PFSK-1 (cell line): ENCODE measurements at regions not wholly inside any gene's neighbourhood (a gene's known extent, or its start where the extent isn't known, plus 50 kb on each side); places are given as distances from the start of the nearest gene placed in this dataset.

Source experiments
- FOXP2 ChIP-seq: optimal IDR thresholded peaks from 2 replicates; pipeline ENCODE3; 2011; ENCODE audit warnings: borderline replicate concordance, control low read depth, inconsistent platforms; ENCODE audit not compliant: insufficient read depth; ENCODE audit errors: extremely low read length, extremely low read depth
- POLR2AphosphoS5 ChIP-seq: IDR thresholded peaks from 2 replicates; pipeline ENCODE4 v1.6.1; 2012; ENCODE audit warnings: low read depth, mild to moderate bottlenecking, control low read depth, low read length, moderate library complexity
- SIN3A ChIP-seq: IDR thresholded peaks from 2 replicates; pipeline ENCODE4 v1.6.1; 2012; ENCODE audit warnings: mild to moderate bottlenecking, low read length, moderate library complexity, borderline replicate concordance; ENCODE audit not compliant: insufficient read depth
- TAF1 ChIP-seq: IDR thresholded peaks from 2 replicates; pipeline ENCODE4 v1.6.1; 2012; ENCODE audit warnings: low read length, control low read depth, borderline replicate concordance; ENCODE audit not compliant: insufficient read depth
- TF ChIP-seq, protein P1 (sequence below), 2 experiments: IDR thresholded peaks; 2 replicates each; pipeline versions ENCODE4 v1.6.1 to v1.8.0; 2011 to 2012; ENCODE audit warnings: low read depth in 2 of 2, low read length in 2 of 2, control low read depth in 1 of 2, inconsistent platforms in 1 of 2, mild to moderate bottlenecking in 1 of 2, moderate library complexity in 1 of 2; ENCODE audit not compliant: insufficient read depth in 1 of 2

DNA sequence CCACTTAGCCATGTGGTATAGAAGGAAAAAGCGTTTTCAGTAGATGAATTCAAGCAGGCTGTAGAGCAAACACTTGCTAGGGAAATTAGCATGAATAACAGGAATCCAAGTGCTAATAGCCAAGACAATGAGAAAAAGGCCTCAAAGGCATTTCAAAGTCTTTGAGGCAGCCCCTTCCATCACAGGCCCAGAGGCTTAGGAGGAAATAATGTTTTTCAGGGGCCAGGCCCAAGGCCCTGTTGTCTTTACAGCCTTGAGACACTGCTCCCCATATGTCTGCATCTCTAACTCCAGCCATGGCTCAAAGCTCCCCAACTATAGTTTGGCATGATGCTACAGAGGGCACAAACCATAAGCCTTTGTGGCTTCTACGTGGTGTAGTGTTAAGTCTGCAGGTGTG is 563.5 kb downstream of the TAF11L14 start:
- TF ChIP-seq TAF1 (no peak), FOXP2 (no peak), POLR2AphosphoS5 (no peak), SIN3A (no peak)
- TF ChIP-seq, protein P1, sequence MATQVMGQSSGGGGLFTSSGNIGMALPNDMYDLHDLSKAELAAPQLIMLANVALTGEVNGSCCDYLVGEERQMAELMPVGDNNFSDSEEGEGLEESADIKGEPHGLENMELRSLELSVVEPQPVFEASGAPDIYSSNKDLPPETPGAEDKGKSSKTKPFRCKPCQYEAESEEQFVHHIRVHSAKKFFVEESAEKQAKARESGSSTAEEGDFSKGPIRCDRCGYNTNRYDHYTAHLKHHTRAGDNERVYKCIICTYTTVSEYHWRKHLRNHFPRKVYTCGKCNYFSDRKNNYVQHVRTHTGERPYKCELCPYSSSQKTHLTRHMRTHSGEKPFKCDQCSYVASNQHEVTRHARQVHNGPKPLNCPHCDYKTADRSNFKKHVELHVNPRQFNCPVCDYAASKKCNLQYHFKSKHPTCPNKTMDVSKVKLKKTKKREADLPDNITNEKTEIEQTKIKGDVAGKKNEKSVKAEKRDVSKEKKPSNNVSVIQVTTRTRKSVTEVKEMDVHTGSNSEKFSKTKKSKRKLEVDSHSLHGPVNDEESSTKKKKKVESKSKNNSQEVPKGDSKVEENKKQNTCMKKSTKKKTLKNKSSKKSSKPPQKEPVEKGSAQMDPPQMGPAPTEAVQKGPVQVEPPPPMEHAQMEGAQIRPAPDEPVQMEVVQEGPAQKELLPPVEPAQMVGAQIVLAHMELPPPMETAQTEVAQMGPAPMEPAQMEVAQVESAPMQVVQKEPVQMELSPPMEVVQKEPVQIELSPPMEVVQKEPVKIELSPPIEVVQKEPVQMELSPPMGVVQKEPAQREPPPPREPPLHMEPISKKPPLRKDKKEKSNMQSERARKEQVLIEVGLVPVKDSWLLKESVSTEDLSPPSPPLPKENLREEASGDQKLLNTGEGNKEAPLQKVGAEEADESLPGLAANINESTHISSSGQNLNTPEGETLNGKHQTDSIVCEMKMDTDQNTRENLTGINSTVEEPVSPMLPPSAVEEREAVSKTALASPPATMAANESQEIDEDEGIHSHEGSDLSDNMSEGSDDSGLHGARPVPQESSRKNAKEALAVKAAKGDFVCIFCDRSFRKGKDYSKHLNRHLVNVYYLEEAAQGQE (IDR thresholded peaks at IDR 0.05; ENCODE audit: insufficient read depth in 1 of 2, low read depth in 2 of 2, low read length in 2 of 2), result no peak

DNA sequence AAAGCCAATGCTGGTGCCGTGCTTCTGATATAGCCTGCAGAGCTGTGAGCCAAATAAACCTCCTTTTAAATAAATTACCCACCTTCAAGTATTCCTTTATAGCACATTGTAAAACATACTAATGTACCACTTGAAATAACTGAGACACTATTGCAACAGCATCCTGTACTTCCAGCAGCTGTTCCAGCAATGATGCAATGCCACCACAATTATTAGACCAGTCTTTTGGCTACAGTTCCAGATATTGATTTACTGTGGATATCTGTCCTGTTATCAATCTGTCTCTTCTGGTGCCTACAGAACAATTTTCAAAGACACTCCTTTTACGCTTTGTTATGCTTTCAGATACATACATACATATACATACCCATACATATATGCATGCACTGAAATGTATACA is 567.9 kb downstream of the TAF11L14 start:
- TF ChIP-seq SIN3A, result no peak
- no peak for TF ChIP-seq TAF1
- TF ChIP-seq FOXP2, result no peak

DNA sequence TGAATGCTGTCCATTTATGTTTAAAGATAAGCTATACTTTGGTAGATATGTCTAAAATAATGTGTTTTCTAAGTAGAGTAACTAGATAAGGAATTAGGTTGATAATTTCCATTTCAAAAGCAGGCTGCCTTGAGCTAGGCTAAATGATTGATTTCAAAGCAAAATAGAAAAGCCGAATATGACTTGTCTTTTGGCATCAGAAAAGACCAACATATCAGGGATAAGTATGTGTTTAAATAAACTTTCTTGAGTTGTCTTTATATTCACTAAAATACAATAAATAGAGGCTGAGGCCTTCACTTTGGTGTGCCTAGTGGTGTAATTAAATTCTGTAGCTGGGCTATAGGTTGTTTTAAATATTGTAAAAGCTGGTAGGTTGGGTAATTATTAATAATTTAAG is 569.0 kb downstream of the TAF11L14 start:
- TF ChIP-seq POLR2AphosphoS5, result no peak
- TF ChIP-seq SIN3A, result no peak
- no peak for TF ChIP-seq FOXP2
- no peak for TF ChIP-seq TAF1
- TF ChIP-seq, protein P1 (IDR thresholded peaks at IDR 0.05; ENCODE audit: insufficient read depth in 1 of 2, low read depth in 2 of 2, low read length in 2 of 2), result no peak

DNA sequence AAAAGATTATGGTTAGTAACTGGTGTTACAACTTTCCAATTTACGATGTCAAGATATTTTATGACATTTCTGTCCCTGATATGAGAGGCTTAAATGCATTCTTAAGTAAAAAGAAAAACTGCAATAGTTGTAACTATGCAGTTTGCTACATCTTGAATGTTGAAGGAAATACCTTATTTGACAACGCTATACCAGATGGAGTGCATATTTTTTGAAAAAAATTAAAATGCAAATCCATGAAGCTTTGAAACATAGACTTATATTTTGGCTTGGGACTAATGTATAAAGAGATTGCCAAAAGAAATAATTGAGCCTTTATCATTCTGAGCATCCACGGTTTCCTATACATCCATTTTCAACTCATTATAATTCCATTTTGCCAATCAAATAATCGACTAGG is 579.4 kb downstream of the TAF11L14 start:
- TF ChIP-seq POLR2AphosphoS5, result no peak
- TF ChIP-seq FOXP2, result no peak
- TF ChIP-seq SIN3A, result no peak
- TF ChIP-seq, protein P1 (IDR thresholded peaks at IDR 0.05; ENCODE audit: insufficient read depth in 1 of 2, low read depth in 2 of 2, low read length in 2 of 2), result no peak
- no peak for TF ChIP-seq TAF1

DNA sequence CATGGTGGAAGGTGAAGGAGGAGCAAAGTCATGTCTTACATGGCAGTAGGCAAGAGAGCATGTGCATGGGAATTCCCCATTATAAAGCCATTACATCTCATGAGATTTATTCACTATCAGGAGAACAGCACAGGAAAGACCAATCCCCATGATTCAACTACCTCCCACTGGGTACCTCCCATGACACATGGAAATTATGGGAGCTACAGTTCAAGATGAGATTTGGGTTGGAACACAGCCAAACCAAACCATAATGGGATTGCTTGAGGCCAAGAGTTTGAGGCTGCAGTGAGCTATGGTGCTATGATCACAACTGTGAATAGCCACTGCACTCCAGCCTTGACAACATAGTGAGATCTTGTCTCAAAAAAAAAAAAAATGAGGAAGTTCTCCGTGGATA is 581.8 kb downstream of the TAF11L14 start:
- TF ChIP-seq TAF1, result no peak

DNA sequence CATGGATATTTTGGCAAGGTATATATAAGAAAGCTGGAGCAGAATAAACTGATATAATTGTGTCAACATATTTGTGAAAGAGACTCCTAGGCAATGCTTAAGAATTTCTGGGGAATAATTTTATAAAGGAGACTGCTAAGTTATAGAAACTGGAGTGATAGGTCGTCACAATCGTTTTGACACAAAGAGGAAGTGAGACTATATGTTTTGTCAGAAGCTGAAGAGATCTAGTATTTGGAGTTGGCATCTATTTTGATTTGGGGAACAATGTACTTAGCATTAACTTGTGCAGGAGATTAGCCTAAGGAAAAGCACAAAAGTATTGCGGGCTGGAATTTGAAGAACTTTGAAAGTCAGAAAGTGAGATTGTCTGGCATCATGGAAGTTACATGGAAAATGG is 582.5 kb downstream of the TAF11L14 start:
- TF ChIP-seq SIN3A, result no peak
- no peak for TF ChIP-seq TAF1
- TF ChIP-seq, protein P1 (IDR thresholded peaks at IDR 0.05; ENCODE audit: insufficient read depth in 1 of 2, low read depth in 2 of 2, low read length in 2 of 2), result no peak
- no peak for TF ChIP-seq POLR2AphosphoS5
- no peak for TF ChIP-seq FOXP2
